ENCODE measurements at regions not wholly inside any gene's neighbourhood (a gene's known extent, or its start where the extent isn't known, plus 50 kb on each side); places are given as distances from the start of the nearest gene placed in this dataset.

DNA sequence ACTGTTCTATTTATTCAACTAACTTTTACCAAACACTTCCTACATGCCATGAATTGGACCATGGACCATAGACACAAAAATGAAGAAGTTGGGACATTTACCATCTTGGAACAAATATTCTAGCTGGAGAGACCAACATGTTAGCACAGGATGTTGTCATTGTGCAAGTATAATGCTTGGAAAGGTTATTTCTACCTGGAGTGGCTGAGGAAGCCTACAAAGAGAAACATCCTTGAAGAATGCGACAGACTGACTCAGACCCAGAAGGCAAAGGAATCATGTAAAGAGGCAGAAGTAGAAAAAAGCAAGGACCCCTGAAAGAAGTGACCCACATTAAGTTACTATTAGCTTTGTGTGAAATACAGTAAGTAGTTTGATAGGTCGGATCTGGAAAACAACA lies 180.9 kb downstream of the SOD2 start:
- TF ChIP-seq YY1 (IDR thresholded peaks at IDR 0.05; ENCODE audit: insufficient read depth, insufficient read length) (no peak), ZNF274 (IDR thresholded peaks at IDR 0.05; ENCODE audit: low read depth, low read length) (no peak)

Measured in NT2/D1 (cell line).